Endothelial cell of umbilical vein (primary cell): ENCODE measurements at regions not wholly inside any gene's neighbourhood (a gene's known extent, or its start where the extent isn't known, plus 50 kb on each side); places are given as distances from the start of the nearest gene placed in this dataset.

Experiments
- BruUV-seq: library from RNA; stranded (reverse); fragments of 400-500 nt; replicated peaks from 2 replicates; lab custom pipeline; 2021; lab: Mats Ljungman, UMichigan
- CTCF ChIA-PET: fragments of 300-600, 350-600 bp; sonication (Branson Sonifier 250); formaldehyde crosslinking; loops from one replicate; lab custom pipeline; 2021; ENCODE audit warnings: antibody characterized with exemption, inconsistent platforms; lab: Charles Lee
- POLR2A ChIA-PET: fragments of 300-600, 350-600 bp; sonication (Branson Sonifier 250); formaldehyde crosslinking; loops from one replicate; lab custom pipeline; 2021; ENCODE audit warnings: antibody characterized with exemption, inconsistent platforms; lab: Charles Lee
- DNase-seq: peaks from one replicate; pipeline ENCODE4 v3.0.0-alpha.2; 2011; ENCODE audit warnings: low read depth, low spot score
- FAIRE-seq: peaks from 2 replicates; lab custom pipeline; 2011; peaks lifted over from hg19 to GRCh38; lab: Jason Lieb, UNC
- H2AFZ ChIP-seq: 2 replicates; pipeline ENCODE4 v1.6.0; 2012; ENCODE audit warnings: low read depth, low read length, control low read depth, inconsistent platforms
- H3K27ac ChIP-seq: 2 replicates; pipeline ENCODE4 v1.5.1; 2011; ENCODE audit warnings: low read depth, mild to moderate bottlenecking, control low read depth, low read length, moderate library complexity; ENCODE audit not compliant: insufficient read depth
- H3K27me3 ChIP-seq, 2 experiments: 2 replicates each; pipeline versions ENCODE4 v1.6.0 to v1.6.1; 2011; ENCODE audit warnings: low read length in 2 of 2, mixed read lengths in 1 of 2; ENCODE audit not compliant: control insufficient read depth in 2 of 2, insufficient read depth in 2 of 2
- H3K36me3 ChIP-seq, 2 experiments: 2 replicates in 1 of 2; 3 replicates in 1 of 2; pipeline ENCODE4 v1.5.1; 2011; ENCODE audit warnings: low read length in 2 of 2, mild to moderate bottlenecking in 1 of 2, moderate library complexity in 1 of 2; ENCODE audit not compliant: control insufficient read depth in 2 of 2, insufficient read depth in 2 of 2; ENCODE audit errors: extremely low read depth in 1 of 2
- H3K4me1 ChIP-seq: 3 replicates; pipeline ENCODE4 v1.5.1; 2011; ENCODE audit warnings: mild to moderate bottlenecking, low read length; ENCODE audit not compliant: control insufficient read depth, insufficient read depth; ENCODE audit errors: extremely low read depth
- H3K4me2 ChIP-seq: 2 replicates; pipeline ENCODE4 v1.6.1; 2011; ENCODE audit warnings: low read length, control low read depth, mixed read lengths; ENCODE audit not compliant: insufficient read depth
- H3K4me3 ChIP-seq, 3 experiments: fragments of 200-600 bp in 1 of 3; sonication (generic), shearing (Covaris generic) in 1 of 3; replicated peaks in 1 of 3; 2 replicates each; pipeline ENCODE4 v1.5.1; 2011 to 2016; ENCODE audit warnings: control low read depth in 3 of 3, low read length in 3 of 3, mild to moderate bottlenecking in 2 of 3, inconsistent platforms in 1 of 3, low read depth in 1 of 3, moderate library complexity in 1 of 3; ENCODE audit not compliant: insufficient read depth in 1 of 3
- H3K79me2 ChIP-seq: 2 replicates; pipeline ENCODE4 v1.6.0; 2012; ENCODE audit warnings: low read length, inconsistent platforms; ENCODE audit not compliant: control insufficient read depth, insufficient read depth
- H3K9ac ChIP-seq: replicated peaks from 2 replicates; pipeline ENCODE3; 2011; ENCODE audit warnings: low read length, control low read depth; ENCODE audit not compliant: insufficient read depth; ENCODE audit errors: extremely low read depth
- H3K9me1 ChIP-seq: replicated peaks from 3 replicates; pipeline ENCODE4 v1.6.0; 2011; ENCODE audit warnings: mild to moderate bottlenecking, low read length; ENCODE audit not compliant: control insufficient read depth, insufficient read depth; ENCODE audit errors: extremely low read depth
- H3K9me3 ChIP-seq: replicated peaks from 2 replicates; pipeline ENCODE4 v1.5.1; 2012; ENCODE audit warnings: low read length, inconsistent platforms; ENCODE audit not compliant: control insufficient read depth, insufficient read depth
- H4K20me1 ChIP-seq: replicated peaks from 2 replicates; pipeline ENCODE3; 2011; ENCODE audit warnings: mild to moderate bottlenecking, low read length; ENCODE audit not compliant: control insufficient read depth, insufficient read depth; ENCODE audit errors: extremely low read depth
- CTCF ChIP-seq, 2 donors: IDR thresholded peaks; 1 replicate in 1 of 2; 2 replicates in 1 of 2; pipeline ENCODE4 v1.5.1; 2011; ENCODE audit warnings: low read length in 2 of 2, mild to moderate bottlenecking in 2 of 2, moderate library complexity in 2 of 2, control low read depth in 1 of 2, inconsistent platforms in 1 of 2, low read depth in 1 of 2; ENCODE audit not compliant: insufficient read depth in 1 of 2; ENCODE audit errors: extremely low read depth in 1 of 2
- EZH2 ChIP-seq: IDR thresholded peaks from 2 replicates; pipeline ENCODE4 v1.6.1; 2012; ENCODE audit warnings: borderline replicate concordance, low read depth, mild to moderate bottlenecking, moderate library complexity, low read length, inconsistent platforms; ENCODE audit not compliant: severe bottlenecking
- FOS ChIP-seq: IDR thresholded peaks from 2 replicates; pipeline ENCODE4 v1.6.1; 2011; ENCODE audit warnings: mild to moderate bottlenecking, low read length, moderate library complexity, borderline replicate concordance; ENCODE audit not compliant: insufficient read depth
- GATA2 ChIP-seq: IDR thresholded peaks from 2 replicates; pipeline ENCODE4 v1.7.0; 2011; ENCODE audit warnings: low read depth, mild to moderate bottlenecking, moderate library complexity, mixed read lengths, low read length; ENCODE audit not compliant: insufficient read length, insufficient read depth
- JUN ChIP-seq: IDR thresholded peaks from 2 replicates; pipeline ENCODE4 v1.6.1; 2011; ENCODE audit warnings: borderline replicate concordance, low read depth; ENCODE audit not compliant: insufficient read length, insufficient read depth
- MAX ChIP-seq: IDR thresholded peaks from 2 replicates; pipeline ENCODE4 v1.6.1; 2011; ENCODE audit not compliant: insufficient read depth, insufficient read length
- MYC ChIP-seq: IDR thresholded peaks from one replicate; pipeline ENCODE4 v1.6.1; 2011; ENCODE audit warnings: mild to moderate bottlenecking, low read depth, low read length
- POLR2A ChIP-seq: IDR thresholded peaks from 2 replicates; pipeline ENCODE4 v1.6.1; 2012; ENCODE audit warnings: low read depth, mild to moderate bottlenecking, control low read depth, low read length
- POLR2AphosphoS5 ChIP-seq: IDR thresholded peaks from 2 replicates; pipeline ENCODE4 v1.6.1; 2012; ENCODE audit warnings: low read depth, mild to moderate bottlenecking, control low read depth, low read length, moderate library complexity; ENCODE audit not compliant: insufficient read depth
- dilution Hi-C: fragments of 300-500 bp; cut with MboI; formaldehyde crosslinking; loops from one replicate; pipeline ENCODE4 v1.15.0; 2019; ENCODE audit warnings: low sequenced_read_pairs; ENCODE audit not compliant: extremely low pct_ligation_motif_present
- intact Hi-C: fragments of 100-400 bp; cut with micrococcal nuclease; formaldehyde crosslinking; loops from one replicate; pipeline ENCODE4 v1.10.0; 2022

GRCh38 chr2:7726989-7727388 is 809.8 kb downstream of the RNF144A start:
- dilution Hi-C loops (no loop called here), intact Hi-C loops (no loop called here)
- ChIA-PET POLR2A (no interaction called here), CTCF (no interaction called here)
- H3K9ac ChIP-seq: no peak overlapping the region
- H3K27me3 ChIP-seq: no peaks in the 10 kb centered on the region
- no TSS peak for BruUV-seq
- TF ChIP-seq FOS (no peak), EZH2 (no peak), JUN (no peak), POLR2AphosphoS5 (no peak), CTCF (IDR thresholded peaks at IDR 0.05; ENCODE audit: extremely low read depth in 1 of 2, insufficient read depth in 1 of 2, low read depth in 1 of 2, low read length in 2 of 2) (no peak)
- FAIRE-seq: no peak
- H3K27ac ChIP-seq: no peak overlapping the region
- H3K79me2 ChIP-seq: no peaks in the 10 kb centered on the region
- H3K9me3 ChIP-seq: peaks cover 8% of the 10 kb centered on the region
- no peak for DNase-seq
- no peaks in the 10 kb centered on the region for H3K36me3 ChIP-seq
- no peaks in the 10 kb centered on the region for H3K4me1 ChIP-seq
- H3K4me3 ChIP-seq: no peak overlapping the region
- no peaks in the 10 kb centered on the region for H3K9me1 ChIP-seq
- no peak overlapping the region for H3K4me2 ChIP-seq
- H4K20me1 ChIP-seq: no peaks in the 10 kb centered on the region
- no peak overlapping the region for H2AFZ ChIP-seq

GRCh38 chr2:7728388-7728787 is 811.2 kb downstream of the RNF144A start:
- H3K9me3 ChIP-seq: peaks cover 9% of the 10 kb centered on the region
- no TSS peak for BruUV-seq
- H3K4me1 ChIP-seq: no peaks in the 10 kb centered on the region
- ChIA-PET POLR2A (no interaction called here), CTCF (no interaction called here)
- no peak overlapping the region for H3K27ac ChIP-seq
- no peak for FAIRE-seq
- no peak overlapping the region for H3K4me2 ChIP-seq
- no peaks in the 10 kb centered on the region for H3K27me3 ChIP-seq
- no peak overlapping the region for H2AFZ ChIP-seq
- intact Hi-C loops (no loop called here), dilution Hi-C loops (no loop called here)
- no peaks in the 10 kb centered on the region for H3K9me1 ChIP-seq
- no peaks in the 10 kb centered on the region for H3K36me3 ChIP-seq
- DNase-seq: no peak
- H3K79me2 ChIP-seq: no peaks in the 10 kb centered on the region
- H4K20me1 ChIP-seq: no peaks in the 10 kb centered on the region
- H3K4me3 ChIP-seq: no peak overlapping the region
- no peak for TF ChIP-seq MAX
- TF ChIP-seq MYC: no peak
- no peak for TF ChIP-seq POLR2AphosphoS5
- no peak for TF ChIP-seq FOS
- no peak for TF ChIP-seq POLR2A
- TF ChIP-seq GATA2: no peak
- TF ChIP-seq CTCF (IDR thresholded peaks at IDR 0.05; ENCODE audit: extremely low read depth in 1 of 2, insufficient read depth in 1 of 2, low read depth in 1 of 2, low read length in 2 of 2): no peak
- no peak for TF ChIP-seq JUN
- TF ChIP-seq EZH2: no peak
- no peak overlapping the region for H3K9ac ChIP-seq
